ENCODE measurements at regions not wholly inside any gene's neighbourhood (a gene's known extent, or its start where the extent isn't known, plus 50 kb on each side); places are given as distances from the start of the nearest gene placed in this dataset.

DNA sequence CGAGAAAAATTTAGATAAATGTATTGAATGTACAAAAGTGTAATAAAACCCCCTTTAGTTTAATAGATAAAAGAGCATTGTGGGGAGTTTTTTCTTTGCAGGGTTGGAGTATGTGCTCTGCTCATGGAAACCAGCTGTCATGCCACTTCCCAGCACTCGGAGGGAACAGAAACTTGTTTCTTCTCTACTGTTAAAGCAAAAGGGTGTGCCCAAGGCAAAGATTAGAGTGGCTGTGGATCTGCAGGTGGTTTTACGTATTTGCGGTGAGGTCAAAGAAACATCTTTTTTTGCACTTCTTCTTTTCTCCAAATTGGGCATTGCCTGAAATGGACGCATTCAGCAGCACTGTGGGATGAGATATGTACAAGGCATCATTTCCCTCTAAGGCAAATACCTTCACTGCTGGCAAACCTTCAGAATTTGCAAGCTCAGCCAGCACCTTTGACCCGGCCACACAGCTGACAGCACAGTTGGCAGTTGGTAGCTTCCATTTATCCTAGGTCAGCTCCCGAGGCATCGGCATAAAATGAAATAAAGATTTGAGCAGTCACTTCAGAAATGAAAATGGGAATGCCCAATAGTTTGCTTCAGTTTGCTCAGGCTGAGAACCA is 178.4 kb upstream of the EYA4 start:
- DNase-seq (ENCODE audit: low read depth, low spot score): no peak
- Histone ChIP-seq H3K9me3 (replicated peaks; ENCODE audit: control insufficient read depth, insufficient read depth, low read length) (no peaks in the 10 kb centered on the region), H4K20me1 (replicated peaks; ENCODE audit: control insufficient read depth, extremely low read depth, insufficient read depth, low read length) (no peaks in the 10 kb centered on the region), H3K4me3 (replicated peaks in 1 of 3; ENCODE audit: insufficient read depth in 1 of 3, low read depth in 1 of 3, low read length in 3 of 3) (no peak overlapping the region), H3K36me3 (ENCODE audit: control insufficient read depth in 2 of 2, extremely low read depth in 1 of 2, insufficient read depth in 2 of 2, low read length in 2 of 2) (no peaks in the 10 kb centered on the region), H2AFZ (ENCODE audit: low read depth, low read length) (no peak overlapping the region), H3K9me1 (replicated peaks; ENCODE audit: control insufficient read depth, extremely low read depth, insufficient read depth, low read length) (no peaks in the 10 kb centered on the region), H3K79me2 (ENCODE audit: control insufficient read depth, insufficient read depth, low read length) (no peaks in the 10 kb centered on the region), H3K27ac (ENCODE audit: insufficient read depth, low read depth, low read length) (no peak overlapping the region), H3K4me2 (ENCODE audit: insufficient read depth, low read length) (no peak overlapping the region), H3K27me3 (ENCODE audit: control insufficient read depth in 2 of 2, insufficient read depth in 2 of 2, low read length in 2 of 2) (no peaks in the 10 kb centered on the region), H3K4me1 (ENCODE audit: control insufficient read depth, extremely low read depth, insufficient read depth, low read length) (no peaks in the 10 kb centered on the region), H3K9ac (replicated peaks; ENCODE audit: extremely low read depth, insufficient read depth, low read length) (no peak overlapping the region)
- dilution Hi-C loops (cut with MboI; ENCODE audit: extremely low pct_ligation_motif_present, low sequenced_read_pairs): no loop called here
- TF ChIP-seq GATA2 (IDR thresholded peaks at IDR 0.05; ENCODE audit: insufficient read depth, insufficient read length, low read depth, low read length) (no peak), MAX (IDR thresholded peaks at IDR 0.05; ENCODE audit: insufficient read depth, insufficient read length) (no peak), MYC (IDR thresholded peaks at IDR 0.05; ENCODE audit: low read depth, low read length) (no peak), POLR2A (IDR thresholded peaks at IDR 0.05; ENCODE audit: low read depth, low read length) (no peak), POLR2AphosphoS5 (IDR thresholded peaks at IDR 0.05; ENCODE audit: insufficient read depth, low read depth, low read length) (no peak), EZH2 (IDR thresholded peaks at IDR 0.05; ENCODE audit: borderline replicate concordance, low read depth, low read length, severe bottlenecking) (no peak), FOS (IDR thresholded peaks at IDR 0.05; ENCODE audit: borderline replicate concordance, insufficient read depth, low read length) (no peak), JUN (IDR thresholded peaks at IDR 0.05; ENCODE audit: borderline replicate concordance, insufficient read depth, insufficient read length, low read depth) (no peak)
- TF ChIP-seq, protein P1, sequence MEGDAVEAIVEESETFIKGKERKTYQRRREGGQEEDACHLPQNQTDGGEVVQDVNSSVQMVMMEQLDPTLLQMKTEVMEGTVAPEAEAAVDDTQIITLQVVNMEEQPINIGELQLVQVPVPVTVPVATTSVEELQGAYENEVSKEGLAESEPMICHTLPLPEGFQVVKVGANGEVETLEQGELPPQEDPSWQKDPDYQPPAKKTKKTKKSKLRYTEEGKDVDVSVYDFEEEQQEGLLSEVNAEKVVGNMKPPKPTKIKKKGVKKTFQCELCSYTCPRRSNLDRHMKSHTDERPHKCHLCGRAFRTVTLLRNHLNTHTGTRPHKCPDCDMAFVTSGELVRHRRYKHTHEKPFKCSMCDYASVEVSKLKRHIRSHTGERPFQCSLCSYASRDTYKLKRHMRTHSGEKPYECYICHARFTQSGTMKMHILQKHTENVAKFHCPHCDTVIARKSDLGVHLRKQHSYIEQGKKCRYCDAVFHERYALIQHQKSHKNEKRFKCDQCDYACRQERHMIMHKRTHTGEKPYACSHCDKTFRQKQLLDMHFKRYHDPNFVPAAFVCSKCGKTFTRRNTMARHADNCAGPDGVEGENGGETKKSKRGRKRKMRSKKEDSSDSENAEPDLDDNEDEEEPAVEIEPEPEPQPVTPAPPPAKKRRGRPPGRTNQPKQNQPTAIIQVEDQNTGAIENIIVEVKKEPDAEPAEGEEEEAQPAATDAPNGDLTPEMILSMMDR (IDR thresholded peaks at IDR 0.05; ENCODE audit: extremely low read depth in 1 of 2, insufficient read depth in 1 of 2, low read depth in 1 of 2, low read length in 2 of 2): no peak
- FAIRE-seq: no peak
- intact Hi-C loops (cut with micrococcal nuclease): no loop called here
- CTCF ChIA-PET: no interaction called here
- BruUV-seq (replicated peaks): no TSS peak
- POLR2A ChIA-PET: no interaction called here

All from endothelial cell of umbilical vein (primary cell).